Naive thymus-derived CD4-positive, alpha-beta T cell (primary cell): ENCODE measurements at regions not wholly inside any gene's neighbourhood (a gene's known extent, or its start where the extent isn't known, plus 50 kb on each side); places are given as distances from the start of the nearest gene placed in this dataset.

ENCODE experiments used
- ATAC-seq: fragments of 150-1000 bp; cut with Tn5 transposase; 2 replicates; pipeline ENCODE4 v1.10.0; 2021; ENCODE audit warnings: mild to moderate bottlenecking, moderate library complexity
- CTCF ChIA-PET: fragments of 350-600 bp; sonication (Branson Sonifier 250); formaldehyde crosslinking; loops from one replicate; lab custom pipeline; 2021; ENCODE audit warnings: antibody characterized with exemption; lab: Charles Lee
- POLR2A ChIA-PET: fragments of 350-600 bp; sonication (Branson Sonifier 250); formaldehyde crosslinking; loops from one replicate; lab custom pipeline; 2021; ENCODE audit warnings: antibody characterized with exemption, inconsistent platforms; lab: Charles Lee
- DNase-seq, 9 donors: peaks; one replicate each; pipeline versions ENCODE4 v3.0.0 to v3.0.0-alpha.2; 2020 to 2022; ENCODE audit warnings: mixed read lengths in 1 of 9
- H3K27ac ChIP-seq: one replicate; pipeline ENCODE4 v1.7.0; 2013; ENCODE audit warnings: mild to moderate bottlenecking, low read depth, low read length, moderate library complexity
- H3K27me3 ChIP-seq, 2 donors: one replicate each; pipeline ENCODE4 v1.7.0; 2013; ENCODE audit warnings: low read length in 2 of 2, mild to moderate bottlenecking in 2 of 2, moderate library complexity in 2 of 2; ENCODE audit not compliant: control insufficient read depth in 2 of 2, insufficient read depth in 2 of 2
- H3K36me3 ChIP-seq, 3 experiments: 1 replicate in 2 of 3; 2 replicates in 1 of 3; pipeline ENCODE4 v1.7.0; 2013; ENCODE audit warnings: low read length in 3 of 3, mild to moderate bottlenecking in 3 of 3, moderate library complexity in 1 of 3; ENCODE audit not compliant: insufficient read depth in 3 of 3, control insufficient read depth in 2 of 3
- H3K4me1 ChIP-seq, 2 donors: one replicate each; pipeline ENCODE4 v1.7.0; 2013; ENCODE audit warnings: low read length in 2 of 2, mild to moderate bottlenecking in 2 of 2, moderate library complexity in 1 of 2; ENCODE audit not compliant: control insufficient read depth in 2 of 2, insufficient read depth in 2 of 2
- H3K4me3 ChIP-seq: 2 replicates; pipeline ENCODE4 v1.7.0; 2013; ENCODE audit warnings: mild to moderate bottlenecking, low read length
- H3K9me3 ChIP-seq, 3 experiments: 1 replicate in 2 of 3; 2 replicates in 1 of 3; pipeline ENCODE4 v1.7.0; 2013; ENCODE audit warnings: low read length in 3 of 3; ENCODE audit not compliant: control insufficient read depth in 2 of 3
- H3K27ac Mint-ChIP-seq, 9 donors: one replicate each; pipeline ENCODE4 v1.8.0; 2020 to 2022; ENCODE audit warnings: mixed read lengths in 9 of 9, mild to moderate bottlenecking in 8 of 9, moderate library complexity in 5 of 9, inconsistent platforms in 2 of 9
- H3K27me3 Mint-ChIP-seq, 5 donors: one replicate each; pipeline ENCODE4 v1.8.0; 2021 to 2022; ENCODE audit warnings: mixed read lengths in 5 of 5, mild to moderate bottlenecking in 1 of 5
- H3K36me3 Mint-ChIP-seq, 5 donors: one replicate each; pipeline ENCODE4 v1.8.0; 2020 to 2022; ENCODE audit warnings: mixed read lengths in 5 of 5, mild to moderate bottlenecking in 3 of 5, inconsistent platforms in 1 of 5
- H3K4me1 Mint-ChIP-seq, 7 donors: one replicate each; pipeline ENCODE4 v1.8.0; 2020 to 2022; ENCODE audit warnings: mixed read lengths in 7 of 7, mild to moderate bottlenecking in 3 of 7, inconsistent platforms in 1 of 7
- H3K4me3 Mint-ChIP-seq, 10 donors: one replicate each; pipeline ENCODE4 v1.8.0; 2020 to 2022; ENCODE audit warnings: mild to moderate bottlenecking in 10 of 10, mixed read lengths in 10 of 10, moderate library complexity in 6 of 10, inconsistent platforms in 2 of 10
- H3K9me3 Mint-ChIP-seq, 11 donors: one replicate each; pipeline ENCODE4 v1.8.0; 2020 to 2022; ENCODE audit warnings: mixed read lengths in 11 of 11, mild to moderate bottlenecking in 4 of 11, inconsistent platforms in 1 of 11, moderate library complexity in 1 of 11
- intact Hi-C, 2 donors: fragments of 100-400 bp; cut with micrococcal nuclease; formaldehyde crosslinking; loops; one replicate each; pipeline ENCODE4 v1.15.1; 2023

GRCh38 chr9:20032413-20033006 is 243.7 kb upstream of the SLC24A2 start:
- peaks cover 0 to 5% (median 0%) of the 10 kb centered on the region in 7 donors for H3K4me1 Mint-ChIP-seq
- H3K9me3 ChIP-seq, result no peaks in the 10 kb centered on the region
- no peaks in the 10 kb centered on the region for H3K27me3 ChIP-seq
- no peak overlapping the region for H3K27ac Mint-ChIP-seq
- ATAC-seq (no peak), DNase-seq (no peak)
- no peak overlapping the region for H3K4me3 ChIP-seq
- POLR2A ChIA-PET, result interaction anchor here (0.7 kb wide), 1 partner anchor 16 kb away, joined by 3 read pairs; no protein-coding TSS in a partner anchor
- no peaks in the 10 kb centered on the region for H3K4me1 ChIP-seq
- intact Hi-C loops, result no loop called here
- no peak overlapping the region for H3K27ac ChIP-seq
- CTCF ChIA-PET, result no interaction called here
- H3K36me3 Mint-ChIP-seq, result peaks cover 0 to 2% (median 0%) of the 10 kb centered on the region in 5 donors
- no peaks in the 10 kb centered on the region for H3K9me3 Mint-ChIP-seq
- peaks cover 0 to 4% (median 0%) of the 10 kb centered on the region in 5 donors for H3K27me3 Mint-ChIP-seq
- H3K4me3 Mint-ChIP-seq, result no peak overlapping the region
- H3K36me3 ChIP-seq, result no peaks in the 10 kb centered on the region

GRCh38 chr9:20031836-20032235 is 243.0 kb upstream of the SLC24A2 start:
- no peak overlapping the region for H3K27ac Mint-ChIP-seq
- H3K4me3 ChIP-seq, result no peak overlapping the region
- no peaks in the 10 kb centered on the region for H3K9me3 ChIP-seq
- ATAC-seq, result no peak
- H3K4me1 ChIP-seq, result no peaks in the 10 kb centered on the region
- H3K4me3 Mint-ChIP-seq, result no peak overlapping the region
- intact Hi-C loops, result no loop called here
- H3K9me3 Mint-ChIP-seq, result no peaks in the 10 kb centered on the region
- H3K27ac ChIP-seq, result no peak overlapping the region
- H3K4me1 Mint-ChIP-seq, result peaks cover 0 to 5% (median 0%) of the 10 kb centered on the region in 7 donors
- peaks cover 0 to 2% (median 0%) of the 10 kb centered on the region in 5 donors for H3K36me3 Mint-ChIP-seq
- ChIA-PET CTCF (no interaction called here), POLR2A (no interaction called here)
- H3K36me3 ChIP-seq, result no peaks in the 10 kb centered on the region
- H3K27me3 Mint-ChIP-seq, result peaks cover 0 to 4% (median 0%) of the 10 kb centered on the region in 5 donors
- DNase-seq, result no peak
- no peaks in the 10 kb centered on the region for H3K27me3 ChIP-seq

DNA sequence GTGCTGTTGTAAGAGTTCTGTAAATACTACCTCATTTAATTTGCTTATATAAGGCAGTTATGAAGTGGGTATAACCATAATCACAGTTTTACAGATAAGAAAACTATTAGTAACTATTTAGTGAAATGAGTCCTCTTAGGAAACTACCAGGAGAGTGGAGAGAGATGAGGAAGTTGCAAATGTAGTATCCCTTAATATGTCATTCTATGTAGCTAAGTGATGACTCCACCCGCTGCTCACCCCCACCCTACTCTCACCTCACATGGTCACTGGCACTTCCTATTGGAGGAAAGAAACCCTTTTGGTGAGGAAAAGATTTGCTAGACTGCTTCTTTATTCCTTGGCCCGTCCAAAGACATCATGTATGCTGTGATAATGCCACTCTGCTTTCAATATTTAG is 241.8 kb upstream of the SLC24A2 start:
- Histone ChIP-seq H3K36me3 (no peaks in the 10 kb centered on the region), H3K4me3 (no peak overlapping the region), H3K27ac (no peak overlapping the region), H3K27me3 (no peaks in the 10 kb centered on the region), H3K9me3 (no peaks in the 10 kb centered on the region), H3K4me1 (no peaks in the 10 kb centered on the region)
- no peak for DNase-seq
- Mint-ChIP-seq H3K9me3 (no peaks in the 10 kb centered on the region), H3K4me1 (peaks cover 0 to 4% (median 0%) of the 10 kb centered on the region in 7 donors), H3K36me3 (peaks cover 0 to 2% (median 0%) of the 10 kb centered on the region in 5 donors), H3K27ac (no peak overlapping the region), H3K4me3 (no peak overlapping the region), H3K27me3 (peaks cover 0 to 4% (median 0%) of the 10 kb centered on the region in 5 donors)
- CTCF ChIA-PET, result no interaction called here
- POLR2A ChIA-PET, result no interaction called here
- ATAC-seq, result no peak
- intact Hi-C loops, result no loop called here

DNA sequence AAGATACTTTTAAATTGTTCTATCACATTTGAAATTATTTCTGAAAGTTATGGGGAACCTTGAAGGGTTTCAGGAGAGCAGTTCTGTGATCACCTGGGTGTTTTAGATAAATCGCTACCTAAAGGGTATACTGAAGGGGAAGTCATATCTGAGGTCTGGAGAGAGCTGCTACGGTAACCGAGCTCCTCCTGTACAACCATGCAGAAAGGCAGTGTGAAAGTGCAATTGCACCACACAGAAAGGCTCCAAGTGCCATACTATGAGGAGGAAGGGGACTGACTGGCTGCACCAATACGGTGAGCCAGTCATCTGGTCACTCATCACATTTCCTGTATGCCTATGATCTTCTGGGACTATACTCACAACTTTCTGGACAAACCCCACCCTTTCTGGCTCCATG is 241.4 kb upstream of the SLC24A2 start:
- H3K36me3 ChIP-seq, result no peaks in the 10 kb centered on the region
- DNase-seq (no peak), ATAC-seq (no peak)
- no peak overlapping the region for H3K4me3 ChIP-seq
- Mint-ChIP-seq H3K4me3 (no peak overlapping the region), H3K4me1 (peaks cover 0 to 4% (median 0%) of the 10 kb centered on the region in 7 donors), H3K36me3 (peaks cover 0 to 2% (median 0%) of the 10 kb centered on the region in 5 donors), H3K9me3 (no peaks in the 10 kb centered on the region), H3K27ac (no peak overlapping the region), H3K27me3 (peaks cover 0 to 4% (median 0%) of the 10 kb centered on the region in 5 donors)
- intact Hi-C loops, result no loop called here
- no peaks in the 10 kb centered on the region for H3K4me1 ChIP-seq
- no peaks in the 10 kb centered on the region for H3K9me3 ChIP-seq
- CTCF ChIA-PET, result no interaction called here
- H3K27ac ChIP-seq, result no peak overlapping the region
- no peaks in the 10 kb centered on the region for H3K27me3 ChIP-seq
- POLR2A ChIA-PET, result no interaction called here

GRCh38 chr9:20028849-20029231 is 240.0 kb upstream of the SLC24A2 start:
- H3K36me3 Mint-ChIP-seq, result peaks cover 0 to 2% (median 0%) of the 10 kb centered on the region in 5 donors
- no peak overlapping the region for H3K27ac ChIP-seq
- H3K9me3 Mint-ChIP-seq, result no peaks in the 10 kb centered on the region
- H3K27me3 Mint-ChIP-seq, result peaks cover 0 to 4% (median 0%) of the 10 kb centered on the region in 5 donors
- ChIA-PET POLR2A (no interaction called here), CTCF (no interaction called here)
- H3K9me3 ChIP-seq, result no peaks in the 10 kb centered on the region
- H3K4me1 ChIP-seq, result no peaks in the 10 kb centered on the region
- no peaks in the 10 kb centered on the region for H3K27me3 ChIP-seq
- H3K4me3 Mint-ChIP-seq, result no peak overlapping the region
- peaks cover 0 to 4% (median 0%) of the 10 kb centered on the region in 7 donors for H3K4me1 Mint-ChIP-seq
- intact Hi-C loops, result loop anchor here in 1 of 2 donors (5.0 kb wide), 1 partner anchor 37 kb away; no protein-coding TSS in a partner anchor
- H3K36me3 ChIP-seq, result no peaks in the 10 kb centered on the region
- DNase-seq (no peak), ATAC-seq (no peak)
- peak overlapping the region in 1 of 9 donors; percentile 14 for H3K27ac Mint-ChIP-seq
- no peak overlapping the region for H3K4me3 ChIP-seq

- intact Hi-C loops, result loop anchor here in 1 of 2 donors (5.0 kb wide), 1 partner anchor 36 kb away; no protein-coding TSS in a partner anchor
- ChIA-PET CTCF (no interaction called here), POLR2A (no interaction called here)
- Mint-ChIP-seq H3K36me3 (peaks cover 0 to 2% (median 0%) of the 10 kb centered on the region in 5 donors), H3K4me1 (peaks cover 0 to 4% (median 0%) of the 10 kb centered on the region in 7 donors), H3K4me3 (no peak overlapping the region), H3K9me3 (no peaks in the 10 kb centered on the region), H3K27ac (peak overlapping the region in 1 of 9 donors; percentile 14), H3K27me3 (no peaks in the 10 kb centered on the region)
- Histone ChIP-seq H3K36me3 (no peaks in the 10 kb centered on the region), H3K4me1 (no peaks in the 10 kb centered on the region), H3K9me3 (no peaks in the 10 kb centered on the region), H3K4me3 (no peak overlapping the region), H3K27ac (no peak overlapping the region), H3K27me3 (no peaks in the 10 kb centered on the region)
- ATAC-seq, result no peak
- no peak for DNase-seq
Measured at GRCh38 chr9:20028192-20028848, 239.5 kb upstream of the SLC24A2 start.
